Endothelial cell of umbilical vein (primary cell): ENCODE measurements at regions not wholly inside any gene's neighbourhood (a gene's known extent, or its start where the extent isn't known, plus 50 kb on each side); places are given as distances from the start of the nearest gene placed in this dataset.
"Not testable (repeated sequence)": the region's sequence is repeated elsewhere in the genome, so short reads cannot be mapped to it uniquely, and the experiment has no call there.

Source experiments
- EZH2 ChIP-seq: IDR thresholded peaks from 2 replicates; pipeline ENCODE4 v1.6.1; 2012; ENCODE audit warnings: borderline replicate concordance, low read depth, mild to moderate bottlenecking, moderate library complexity, low read length, inconsistent platforms; ENCODE audit not compliant: severe bottlenecking
- JUN ChIP-seq: IDR thresholded peaks from 2 replicates; pipeline ENCODE4 v1.6.1; 2011; ENCODE audit warnings: borderline replicate concordance, low read depth; ENCODE audit not compliant: insufficient read length, insufficient read depth
- MYC ChIP-seq: IDR thresholded peaks from one replicate; pipeline ENCODE4 v1.6.1; 2011; ENCODE audit warnings: mild to moderate bottlenecking, low read depth, low read length
- POLR2A ChIP-seq: IDR thresholded peaks from 2 replicates; pipeline ENCODE4 v1.6.1; 2012; ENCODE audit warnings: low read depth, mild to moderate bottlenecking, control low read depth, low read length
- POLR2AphosphoS5 ChIP-seq: IDR thresholded peaks from 2 replicates; pipeline ENCODE4 v1.6.1; 2012; ENCODE audit warnings: low read depth, mild to moderate bottlenecking, control low read depth, low read length, moderate library complexity; ENCODE audit not compliant: insufficient read depth
- TF ChIP-seq, protein P1 (sequence below), 2 donors: IDR thresholded peaks; 1 replicate in 1 of 2; 2 replicates in 1 of 2; pipeline ENCODE4 v1.5.1; 2011; ENCODE audit warnings: low read length in 2 of 2, mild to moderate bottlenecking in 2 of 2, moderate library complexity in 2 of 2, control low read depth in 1 of 2, inconsistent platforms in 1 of 2, low read depth in 1 of 2; ENCODE audit not compliant: insufficient read depth in 1 of 2; ENCODE audit errors: extremely low read depth in 1 of 2
- TF ChIP-seq, protein P2 (sequence below): IDR thresholded peaks from 2 replicates; pipeline ENCODE4 v1.6.1; 2011; ENCODE audit not compliant: insufficient read depth, insufficient read length

DNA sequence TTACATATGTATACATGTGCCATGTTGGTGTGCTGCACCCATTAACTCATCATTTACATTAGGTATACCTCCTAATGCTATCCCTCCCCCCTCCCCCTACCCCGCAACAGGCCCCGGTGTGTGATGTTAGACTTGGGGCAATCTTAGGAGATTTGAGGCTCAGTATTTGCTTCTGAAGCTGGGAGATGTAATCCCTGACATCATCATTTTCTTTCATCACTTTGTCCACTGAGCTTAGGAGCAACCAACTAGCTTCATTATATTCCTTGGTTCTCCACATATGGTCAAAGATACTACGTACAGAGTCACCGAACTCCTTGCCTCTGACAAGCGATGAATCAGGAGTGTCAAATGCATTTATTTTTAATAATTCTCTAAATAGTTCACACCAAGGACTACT lies 239.7 kb upstream of the CYRIA start:
- TF ChIP-seq, protein P1, sequence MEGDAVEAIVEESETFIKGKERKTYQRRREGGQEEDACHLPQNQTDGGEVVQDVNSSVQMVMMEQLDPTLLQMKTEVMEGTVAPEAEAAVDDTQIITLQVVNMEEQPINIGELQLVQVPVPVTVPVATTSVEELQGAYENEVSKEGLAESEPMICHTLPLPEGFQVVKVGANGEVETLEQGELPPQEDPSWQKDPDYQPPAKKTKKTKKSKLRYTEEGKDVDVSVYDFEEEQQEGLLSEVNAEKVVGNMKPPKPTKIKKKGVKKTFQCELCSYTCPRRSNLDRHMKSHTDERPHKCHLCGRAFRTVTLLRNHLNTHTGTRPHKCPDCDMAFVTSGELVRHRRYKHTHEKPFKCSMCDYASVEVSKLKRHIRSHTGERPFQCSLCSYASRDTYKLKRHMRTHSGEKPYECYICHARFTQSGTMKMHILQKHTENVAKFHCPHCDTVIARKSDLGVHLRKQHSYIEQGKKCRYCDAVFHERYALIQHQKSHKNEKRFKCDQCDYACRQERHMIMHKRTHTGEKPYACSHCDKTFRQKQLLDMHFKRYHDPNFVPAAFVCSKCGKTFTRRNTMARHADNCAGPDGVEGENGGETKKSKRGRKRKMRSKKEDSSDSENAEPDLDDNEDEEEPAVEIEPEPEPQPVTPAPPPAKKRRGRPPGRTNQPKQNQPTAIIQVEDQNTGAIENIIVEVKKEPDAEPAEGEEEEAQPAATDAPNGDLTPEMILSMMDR (IDR thresholded peaks at IDR 0.05; ENCODE audit: extremely low read depth in 1 of 2, insufficient read depth in 1 of 2, low read depth in 1 of 2, low read length in 2 of 2) = not testable (repeated sequence)
- TF ChIP-seq POLR2A, EZH2, MYC, POLR2AphosphoS5, JUN: not testable (repeated sequence)
- TF ChIP-seq, protein P2, sequence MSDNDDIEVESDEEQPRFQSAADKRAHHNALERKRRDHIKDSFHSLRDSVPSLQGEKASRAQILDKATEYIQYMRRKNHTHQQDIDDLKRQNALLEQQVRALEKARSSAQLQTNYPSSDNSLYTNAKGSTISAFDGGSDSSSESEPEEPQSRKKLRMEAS = not testable (repeated sequence)
